H1 (cell line): ENCODE measurements at regions not wholly inside any gene's neighbourhood (a gene's known extent, or its start where the extent isn't known, plus 50 kb on each side); places are given as distances from the start of the nearest gene placed in this dataset.

Experiments
- CBX8 ChIP-seq: fragments of 300-800, 300-1000 bp; sonication (generic); IDR thresholded peaks from 2 replicates; pipeline ENCODE4 v1.7.1; 2016; ENCODE audit warnings: low read depth, low read length, borderline replicate concordance
- MAX ChIP-seq: IDR thresholded peaks from 2 replicates; pipeline ENCODE4 v1.6.1; 2012; ENCODE audit warnings: inconsistent platforms
- POLR2AphosphoS5 ChIP-seq: IDR thresholded peaks from 2 replicates; pipeline ENCODE4 v1.6.1; 2011; ENCODE audit warnings: low read depth, low read length
- SUZ12 ChIP-seq: fragments of 200-600 bp; sonication (generic); IDR thresholded peaks from 2 replicates; pipeline ENCODE4 v1.6.1; 2012; ENCODE audit warnings: mild to moderate bottlenecking, inconsistent platforms, low read length, moderate library complexity, mixed read lengths

GRCh38 chr18:64882896-64883295 lies 734.0 kb upstream of the LINC00305 start (continued):
- no peak for TF ChIP-seq SUZ12
- no peak for TF ChIP-seq CBX8
- TF ChIP-seq MAX, result no peak
- TF ChIP-seq POLR2AphosphoS5, result no peak
